Putamen (tissue), 1 donor: ENCODE measurements at regions not wholly inside any gene's neighbourhood (a gene's known extent, or its start where the extent isn't known, plus 50 kb on each side); places are given as distances from the start of the nearest gene placed in this dataset.
A peak's percentile ranks its signal among the peaks of the same experiment; 100 is the strongest.

Experiments
- DNase-seq: peaks from one replicate; pipeline ENCODE4 v3.0.0-alpha.2; 2016; ENCODE audit warnings: low spot score

DNA sequence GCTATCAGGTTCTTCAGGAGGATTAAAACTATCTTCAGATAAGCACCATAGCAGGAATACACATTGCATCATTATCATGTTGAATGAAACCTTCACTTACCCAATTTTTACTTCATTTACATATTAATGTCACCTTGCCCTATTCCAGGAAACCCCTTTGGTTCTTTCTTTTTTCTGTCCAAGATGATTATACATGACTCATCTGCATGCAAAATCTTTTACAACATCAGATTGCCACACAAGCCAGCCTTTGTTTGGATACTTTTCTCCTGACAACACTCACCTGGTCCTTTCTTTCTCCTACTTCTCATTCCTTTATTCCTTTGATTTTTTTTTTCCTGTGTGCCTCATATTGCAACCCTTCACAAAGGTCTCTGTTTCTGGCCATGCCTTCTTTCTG lies 200.5 kb upstream of the POU3F2 start:
- DNase-seq = no peak

DNA sequence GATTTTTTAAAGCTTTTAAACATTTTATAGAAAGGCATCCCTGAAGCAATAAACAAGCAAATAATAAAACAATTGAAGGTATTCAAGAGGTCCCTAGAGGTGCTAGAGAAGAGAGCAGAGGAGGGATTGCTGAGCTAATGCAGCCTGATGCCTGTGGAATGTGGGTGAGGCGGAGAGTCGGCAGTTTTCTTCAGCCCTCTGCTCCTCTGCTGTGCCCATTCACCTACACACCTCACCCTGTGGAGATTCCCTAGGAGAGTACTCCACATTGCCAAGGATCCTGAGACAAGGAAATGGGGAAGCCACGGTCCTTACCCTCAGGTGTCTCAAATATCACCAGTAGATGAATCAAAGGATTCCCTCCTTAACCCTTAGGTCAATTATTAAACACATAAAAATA lies 199.8 kb upstream of the POU3F2 start:
- no peak for DNase-seq

DNA sequence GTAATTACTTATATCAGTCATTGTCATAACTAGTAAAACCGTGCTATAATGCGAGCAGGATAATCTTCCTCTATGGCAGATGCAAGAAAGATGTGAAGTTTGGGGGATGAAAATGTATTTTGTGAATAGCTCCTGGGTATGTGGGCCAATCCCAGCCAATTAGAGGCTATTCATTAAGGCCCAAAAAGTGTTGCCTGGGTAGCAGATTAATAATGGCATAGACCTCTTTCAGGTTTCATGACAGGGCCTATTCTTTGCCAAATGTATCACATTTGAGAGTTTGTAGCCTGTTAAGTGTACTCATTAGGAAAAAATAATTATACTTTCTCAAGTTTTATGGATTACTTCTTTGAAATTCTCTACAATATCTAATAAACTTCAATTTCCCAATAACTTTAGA lies 199.2 kb upstream of the POU3F2 start:
- DNase-seq = no peak

DNA sequence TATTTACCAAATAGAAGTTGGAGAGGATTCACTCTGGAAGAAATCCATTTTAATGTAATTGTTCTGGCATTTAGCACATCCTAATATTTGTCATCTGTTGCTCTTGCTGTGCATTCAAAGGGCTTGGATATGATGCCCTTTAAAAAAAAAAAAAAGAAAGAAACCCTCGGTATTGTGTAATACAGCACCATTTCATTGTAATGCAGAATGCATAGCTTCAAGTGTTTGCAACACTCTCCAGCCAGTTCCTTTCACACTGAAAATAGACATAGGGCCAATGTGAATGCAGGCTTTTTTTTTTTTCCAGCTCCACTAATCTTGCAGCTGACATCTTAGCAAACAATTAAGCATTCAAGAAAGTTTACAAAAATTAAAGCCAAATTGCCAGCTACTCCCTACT lies 197.4 kb upstream of the POU3F2 start:
- no peak for DNase-seq

DNA sequence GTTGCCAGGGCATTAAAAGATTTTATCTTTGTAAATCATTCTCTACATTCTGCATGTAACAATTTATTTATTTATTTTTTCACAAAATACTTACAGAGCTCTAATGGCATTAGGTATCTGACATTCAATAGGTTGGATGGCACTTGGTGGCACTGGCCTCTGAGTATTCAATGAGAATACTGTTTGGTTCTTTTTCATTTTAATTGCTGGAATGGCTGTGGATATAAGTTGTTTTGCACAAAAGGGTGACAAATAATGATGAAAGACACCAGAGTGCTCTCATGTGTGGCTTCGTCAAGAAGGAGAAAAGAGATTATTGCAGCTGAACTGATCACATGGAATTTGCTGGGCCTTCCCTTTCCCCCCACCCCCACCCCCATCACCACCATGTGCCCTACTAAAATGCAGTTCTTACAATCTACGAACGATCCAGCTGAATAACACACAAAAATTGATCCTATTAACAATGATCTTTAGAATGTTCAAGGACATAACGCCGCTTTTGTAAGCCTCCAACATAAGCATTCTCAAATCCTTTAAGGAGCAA lies 195.2 kb upstream of the POU3F2 start:
- DNase-seq = no peak

DNA sequence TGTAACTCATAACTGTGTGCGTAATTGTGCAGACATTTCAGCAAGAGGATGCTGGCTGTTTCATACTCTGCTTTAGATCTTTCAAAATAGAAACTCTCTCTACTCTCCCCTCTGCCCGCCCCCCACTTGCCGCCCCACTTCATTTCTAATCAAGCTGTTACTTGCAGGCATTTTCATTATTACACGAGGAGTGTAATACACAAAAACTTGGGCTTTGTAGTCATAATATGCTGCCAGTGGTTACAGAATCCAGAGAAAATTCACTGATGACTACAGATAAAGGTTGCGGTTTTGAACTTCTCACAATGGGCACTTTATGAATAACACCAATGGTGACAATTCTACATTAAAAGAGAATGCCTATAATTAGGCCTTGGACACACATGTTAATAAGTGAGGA lies 194.0 kb upstream of the POU3F2 start:
- no peak for DNase-seq

DNA sequence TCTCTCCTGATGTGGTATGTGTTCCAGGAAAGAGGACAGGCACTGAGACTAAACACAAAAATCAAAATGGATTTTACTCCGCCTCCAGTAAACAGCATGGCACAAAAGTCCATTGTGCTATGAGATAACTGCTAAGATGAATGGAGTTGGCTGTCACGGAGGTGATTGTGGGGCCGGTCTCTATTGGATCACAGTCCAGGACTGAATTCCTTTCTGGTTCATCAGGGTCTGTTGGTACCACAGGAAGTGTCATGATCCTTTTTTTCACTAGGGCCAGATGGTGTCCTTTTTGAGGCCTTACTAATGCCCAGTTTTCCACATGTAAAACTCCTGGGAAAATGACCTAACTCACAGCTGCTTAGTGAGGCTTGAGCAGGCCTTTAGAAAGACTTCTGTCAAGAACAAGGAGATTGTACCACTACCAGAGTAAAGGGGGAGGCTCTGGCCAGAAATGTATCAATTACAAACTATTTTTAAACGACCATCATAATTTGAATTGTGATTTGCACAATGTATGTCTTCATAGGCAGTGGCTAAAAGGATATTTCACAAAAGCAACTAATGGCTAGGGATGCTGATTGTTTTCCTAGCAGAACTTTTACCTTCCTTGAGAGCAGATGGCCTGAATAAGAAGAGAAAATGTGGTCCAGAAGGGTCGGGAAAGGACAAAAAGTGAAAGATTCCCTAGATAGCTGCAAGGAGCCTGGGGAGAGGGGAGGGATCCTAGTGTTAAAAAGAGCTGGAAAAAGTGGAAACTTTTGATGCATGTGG lies 192.2 kb upstream of the POU3F2 start:
- DNase-seq = peak; percentile 67

DNA sequence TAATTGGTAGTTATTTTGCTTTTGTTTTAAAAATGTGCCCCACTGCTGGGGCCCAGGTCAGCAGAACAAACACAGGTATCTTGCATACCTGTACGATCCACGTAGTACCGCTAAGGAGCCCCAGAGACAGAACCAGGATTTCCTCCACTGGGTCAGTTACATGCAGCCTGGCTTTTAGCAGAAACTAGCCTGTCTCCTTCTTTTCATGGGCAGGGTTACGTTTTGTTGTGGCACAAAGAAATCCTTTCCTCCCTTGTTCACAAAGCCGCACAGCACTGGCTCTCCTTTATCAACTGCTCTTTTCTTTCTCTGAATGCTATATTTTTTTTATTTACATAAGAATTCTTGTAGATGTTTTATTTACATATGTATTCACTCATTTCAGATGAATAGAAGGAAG lies 190.3 kb upstream of the POU3F2 start:
- no peak for DNase-seq

DNA sequence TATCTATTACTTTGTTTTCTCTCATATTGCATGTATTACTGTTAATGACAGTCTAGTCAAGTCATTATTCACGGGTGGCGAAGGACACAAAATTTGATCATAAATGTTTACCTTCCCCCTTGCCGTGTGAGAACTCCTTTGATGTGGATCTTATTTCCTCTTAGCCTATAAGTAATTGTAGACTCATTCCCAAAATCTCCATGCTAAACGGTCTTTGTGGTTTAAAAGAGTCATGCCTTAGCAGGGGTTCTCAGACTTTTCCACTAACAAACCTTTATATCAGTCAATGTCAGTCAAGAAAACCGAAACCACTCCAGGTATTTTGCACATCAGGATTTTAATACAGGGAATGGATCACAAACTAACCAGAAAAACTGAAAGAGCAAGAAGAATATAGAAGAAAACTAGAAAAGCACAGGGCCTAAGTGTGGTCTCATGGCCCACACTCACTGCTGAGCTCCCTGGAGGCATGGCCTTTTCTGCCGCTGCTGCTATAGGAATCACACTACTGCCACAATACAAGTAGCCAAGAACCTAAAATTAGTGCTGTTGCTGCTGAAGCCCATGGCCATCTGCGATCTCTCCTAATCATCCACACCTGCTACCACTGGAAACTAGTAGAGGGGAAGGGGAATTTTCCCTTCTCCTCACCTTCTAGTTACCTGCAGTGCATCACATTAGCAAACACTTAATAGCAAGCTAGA lies 186.0 kb upstream of the POU3F2 start:
- no peak for DNase-seq

DNA sequence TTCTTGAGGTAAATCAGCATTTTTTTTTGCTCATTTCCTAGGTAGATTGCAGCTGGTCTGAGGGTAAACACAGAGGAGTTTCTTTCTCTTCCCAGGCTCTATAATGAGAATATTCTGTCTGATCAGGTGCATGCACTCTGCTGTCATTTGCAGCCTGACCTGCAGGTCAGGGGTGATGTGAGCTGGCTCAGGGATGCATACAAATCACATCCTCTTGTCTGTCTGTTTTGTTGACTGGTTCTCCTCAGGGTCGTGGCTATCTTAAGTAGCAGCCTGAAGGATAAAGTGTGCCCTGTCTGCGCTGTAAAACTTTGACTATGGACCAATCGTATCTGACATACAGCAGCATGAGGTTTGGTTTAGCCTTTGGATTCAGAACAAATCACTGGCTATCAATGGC lies 183.4 kb upstream of the POU3F2 start:
- no peak for DNase-seq

DNA sequence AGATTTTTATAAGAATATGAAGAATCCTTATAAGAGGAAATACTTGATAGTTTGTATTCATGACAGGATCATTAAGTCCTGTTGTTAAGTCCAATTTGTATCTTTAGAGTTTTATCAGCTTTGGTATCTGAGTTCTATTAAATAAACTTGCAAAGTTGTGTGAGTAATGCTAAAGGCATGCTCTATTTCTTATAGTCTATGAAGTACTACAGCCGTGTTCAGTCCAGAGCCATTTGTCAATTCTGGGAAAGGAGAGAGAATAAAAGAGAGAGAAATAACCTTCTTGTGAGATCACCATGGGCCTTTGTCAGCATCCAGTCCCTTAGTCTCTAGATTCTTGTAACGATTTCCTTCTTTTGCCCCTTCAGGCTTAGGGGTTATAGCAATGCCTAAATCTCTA lies 181.2 kb upstream of the POU3F2 start:
- DNase-seq = no peak

DNA sequence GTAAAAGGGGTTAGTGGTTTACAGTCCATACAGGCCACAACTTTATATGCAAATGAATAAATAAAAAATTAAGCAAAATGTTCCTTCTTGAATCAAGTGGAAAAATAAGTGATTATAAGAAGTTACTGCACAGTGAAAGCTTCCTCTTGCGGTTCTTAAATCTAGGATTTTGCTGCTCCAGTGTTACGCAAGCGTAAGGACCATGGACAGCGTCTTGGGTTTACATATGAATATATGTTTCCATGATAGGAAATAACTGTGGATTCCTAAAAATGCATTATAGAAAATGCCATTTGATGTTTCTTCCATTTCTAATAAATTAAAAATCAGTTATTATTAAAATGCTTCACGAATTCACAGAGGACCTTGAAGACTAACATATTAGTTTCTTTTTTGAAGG lies 176.6 kb upstream of the POU3F2 start:
- DNase-seq = no peak

DNA sequence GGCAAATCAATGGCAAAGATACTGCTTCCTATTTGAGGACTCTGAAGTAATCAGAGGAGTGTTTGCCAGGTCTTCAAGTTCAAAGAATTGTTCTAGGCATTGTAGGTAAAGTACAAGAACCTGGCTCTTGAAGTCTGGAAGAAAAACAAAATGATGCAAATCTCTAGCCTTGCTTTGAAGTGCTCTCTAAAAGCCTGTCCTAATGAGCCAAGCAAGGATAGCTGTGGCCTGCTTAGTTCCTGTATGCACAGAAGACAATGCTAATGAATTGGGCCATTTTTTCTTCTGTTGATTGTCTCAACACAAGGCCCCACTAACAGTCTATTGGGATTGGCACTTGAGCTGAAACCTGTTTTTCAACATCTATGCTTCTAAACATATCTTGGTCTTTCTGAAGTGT lies 165.0 kb upstream of the POU3F2 start:
- DNase-seq = peak; percentile 12

DNA sequence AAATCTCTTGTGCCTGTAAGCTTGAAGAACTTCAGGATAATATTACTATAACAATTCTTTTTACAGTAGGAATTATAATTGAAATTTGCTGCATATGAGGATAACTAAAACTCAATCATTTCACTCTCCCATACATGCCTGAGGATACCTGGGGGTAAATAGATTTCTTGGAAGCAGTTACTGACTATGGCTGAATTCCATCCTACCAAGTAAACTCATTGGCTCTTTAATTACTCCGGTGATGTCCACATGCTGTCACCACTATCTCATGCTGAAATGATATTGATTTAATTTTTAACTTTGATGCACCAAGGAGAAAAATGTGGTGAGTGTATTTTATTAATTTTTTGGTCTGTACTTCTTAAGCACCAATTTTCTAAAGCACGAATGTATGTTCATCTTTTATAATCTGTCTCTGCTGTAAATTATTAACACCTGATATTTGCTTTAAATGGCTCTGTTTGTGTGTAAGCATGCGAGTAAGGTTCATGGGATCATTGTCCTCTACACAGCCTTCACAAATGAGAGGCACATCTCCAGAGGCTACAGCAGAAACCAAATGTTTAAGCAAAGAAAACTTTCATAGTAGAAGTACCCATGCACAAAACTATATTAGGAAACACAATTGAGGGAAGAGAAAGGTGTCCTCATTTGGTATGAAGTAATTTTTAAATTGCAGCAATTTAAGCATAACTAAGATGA lies 164.2 kb upstream of the POU3F2 start:
- DNase-seq = no peak

DNA sequence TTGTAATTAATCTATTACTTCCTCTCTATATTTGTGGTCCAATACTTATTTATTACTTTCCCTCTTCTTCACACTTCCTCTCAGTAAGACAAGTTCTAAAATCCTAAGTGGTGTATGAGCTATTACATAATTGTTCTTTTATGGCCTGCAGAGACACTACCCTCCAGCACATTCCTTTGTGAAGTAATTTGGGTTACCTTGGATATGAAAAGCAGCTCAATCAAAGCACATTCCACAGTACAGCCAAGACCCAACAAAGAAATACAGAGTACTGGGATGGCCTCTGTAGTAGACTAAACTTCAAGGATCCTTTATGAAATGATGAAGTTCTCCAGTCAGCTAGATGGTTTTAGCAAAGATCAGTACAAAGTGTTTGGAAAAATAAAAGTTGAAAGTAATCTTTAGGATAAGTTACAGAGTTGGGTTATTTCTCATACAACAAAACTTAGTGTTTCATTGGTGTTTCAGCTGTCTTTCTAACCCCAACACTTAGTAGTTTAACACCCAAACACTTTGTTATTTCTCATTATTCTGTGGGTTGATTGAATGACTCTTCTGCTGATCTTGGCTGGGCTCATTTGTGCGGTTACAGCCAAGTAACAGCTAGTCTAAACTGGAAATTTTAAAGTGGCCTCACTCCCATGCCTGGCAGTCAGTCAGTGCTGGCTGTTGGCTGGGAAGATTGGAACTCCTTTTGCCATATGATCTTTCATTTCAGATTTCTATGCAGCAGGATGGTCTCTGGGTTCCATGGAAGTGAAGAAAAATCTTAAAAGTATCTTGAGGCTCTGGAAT lies 161.5 kb upstream of the POU3F2 start:
- peak; percentile 49 for DNase-seq

DNA sequence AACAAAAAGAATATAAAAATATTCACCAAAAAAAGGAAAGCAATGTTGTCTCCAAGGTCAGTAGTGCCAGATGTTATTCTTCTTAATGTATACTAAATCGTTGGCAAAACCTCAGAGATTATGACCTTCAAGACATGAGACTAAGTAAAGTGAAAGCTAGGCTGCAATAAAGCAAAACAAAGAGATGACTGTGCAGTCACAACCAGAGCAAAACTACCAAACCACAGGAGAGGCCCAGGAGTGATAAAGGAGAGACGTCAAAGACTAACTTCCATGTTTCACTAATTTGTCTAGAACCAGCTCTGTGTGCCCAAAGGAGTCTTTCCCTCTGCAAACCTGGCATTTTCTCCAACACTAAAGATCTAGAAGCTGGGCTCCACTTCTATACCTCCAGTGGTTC lies 155.9 kb upstream of the POU3F2 start:
- DNase-seq = no peak

DNA sequence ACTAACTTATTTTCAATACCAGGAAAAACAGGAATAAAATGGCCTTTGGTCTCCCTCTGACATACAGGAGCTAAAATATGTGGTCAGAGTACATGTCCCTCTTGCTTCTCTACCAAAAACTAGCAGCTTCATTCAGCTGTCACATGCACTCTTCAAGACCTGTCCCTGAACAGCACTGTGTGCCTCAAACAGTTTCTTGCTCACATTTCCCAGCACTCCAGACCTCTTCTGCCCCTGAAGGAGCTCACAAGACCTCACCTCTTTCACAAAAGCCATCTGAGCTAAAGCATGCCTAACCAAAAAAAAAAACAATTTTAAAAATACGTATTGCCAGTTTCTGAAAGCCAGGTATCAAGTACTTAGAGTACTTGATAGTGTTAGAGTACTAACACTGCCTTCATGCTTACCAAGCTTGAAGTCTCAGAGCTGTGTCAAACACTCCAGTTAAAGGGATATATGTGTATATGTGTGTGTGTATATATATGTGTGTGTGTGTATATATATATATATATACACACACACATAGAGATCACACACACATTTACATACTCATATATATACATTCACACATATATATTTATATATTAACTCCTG lies 148.3 kb upstream of the POU3F2 start:
- DNase-seq = no peak

DNA sequence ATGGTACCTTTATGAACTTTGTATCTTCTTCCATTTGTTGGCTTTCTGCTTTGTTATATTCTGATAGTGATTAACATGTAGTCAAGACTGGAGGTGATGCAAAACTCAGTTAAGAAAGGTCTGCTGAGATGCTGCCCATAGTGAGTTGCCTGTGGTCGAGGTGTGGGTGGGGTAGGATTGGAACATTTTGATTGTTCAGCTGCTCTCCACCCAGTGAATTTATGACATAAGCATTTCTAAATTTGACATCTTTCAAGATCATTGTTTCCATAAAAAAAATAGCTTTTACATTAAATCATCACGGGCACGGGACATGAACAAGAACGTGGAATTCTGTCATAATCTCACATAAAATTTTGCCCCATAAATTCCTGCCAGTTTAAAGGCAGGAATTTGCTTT lies 146.6 kb upstream of the POU3F2 start:
- DNase-seq = no peak

DNA sequence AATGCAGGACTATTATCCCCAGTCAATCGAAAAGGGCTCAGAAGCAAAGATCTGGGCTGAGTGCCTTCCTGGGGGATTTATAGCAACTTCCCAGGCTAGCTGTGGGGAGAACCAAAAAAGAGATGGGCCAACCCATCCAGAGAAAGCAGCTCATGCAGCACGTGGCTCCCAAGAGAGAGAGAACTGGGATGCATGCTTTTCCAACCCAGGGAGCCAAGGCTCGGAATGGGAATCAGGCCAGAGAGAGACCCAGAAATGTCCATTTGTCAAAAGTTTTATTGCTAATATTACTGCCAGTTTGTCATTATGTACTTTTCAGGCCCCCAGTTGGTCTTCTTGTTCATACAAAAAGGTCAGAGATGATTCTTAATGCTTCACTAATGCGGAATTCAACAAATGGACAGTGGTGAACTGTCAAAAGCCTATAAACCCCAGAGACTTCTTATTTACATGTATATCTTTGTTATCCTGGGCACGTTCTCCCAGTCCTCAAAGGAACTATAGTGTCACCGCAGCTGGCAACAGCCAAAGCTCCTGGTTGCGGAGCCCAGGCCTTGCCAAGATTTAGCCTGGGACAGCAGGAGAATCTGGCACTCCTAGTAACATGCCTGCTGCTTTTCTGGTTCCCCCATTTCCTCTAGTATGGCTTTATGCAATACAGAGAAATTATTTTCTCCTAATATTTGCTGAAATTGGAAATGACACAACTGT lies 139.1 kb upstream of the POU3F2 start:
- DNase-seq = peak; percentile 47

DNA sequence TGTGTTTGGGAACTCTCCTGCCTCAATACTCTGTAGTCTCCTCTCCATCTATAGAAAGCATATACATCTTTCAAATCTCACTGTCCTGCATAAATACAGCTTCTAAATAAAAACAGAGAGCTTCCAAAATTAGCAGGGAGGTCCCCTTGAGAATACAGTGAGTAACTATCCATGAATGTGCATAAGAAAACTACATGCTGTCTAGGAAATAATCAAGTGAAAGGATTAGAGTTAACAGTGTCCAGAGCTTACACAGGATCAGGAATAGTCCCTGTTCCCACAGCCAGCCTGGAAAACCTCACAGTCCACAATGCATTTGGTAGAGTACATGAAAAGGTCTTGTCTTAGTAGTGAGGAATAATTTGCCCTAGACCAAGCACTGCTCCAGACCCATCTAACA lies 123.0 kb upstream of the POU3F2 start:
- DNase-seq = no peak

DNA sequence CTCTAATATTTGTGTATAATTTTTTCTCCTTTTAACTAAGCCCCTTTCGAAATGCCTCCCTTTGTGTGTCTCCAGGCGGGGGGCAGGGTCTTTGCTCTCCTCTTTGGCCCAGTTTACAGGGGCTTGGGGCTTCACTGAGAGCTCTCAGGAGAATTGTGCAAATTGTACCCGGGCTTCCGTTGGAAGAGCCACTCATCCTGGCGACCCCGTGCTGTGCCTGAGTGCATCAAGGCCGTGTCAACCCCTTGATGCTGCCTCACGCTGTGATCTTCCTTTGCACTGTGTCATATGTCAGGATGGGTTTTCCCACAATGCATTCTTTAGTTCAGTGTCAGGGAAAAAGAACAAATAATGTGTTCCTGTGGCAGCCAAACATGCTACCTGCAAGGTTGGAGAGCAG lies 118.0 kb upstream of the POU3F2 start:
- no peak for DNase-seq
